Neural cell (in vitro differentiated cells): ENCODE measurements at regions not wholly inside any gene's neighbourhood (a gene's known extent, or its start where the extent isn't known, plus 50 kb on each side); places are given as distances from the start of the nearest gene placed in this dataset.

Experiments used
- H2AFZ ChIP-seq: fragments of 200-600, 300-800 bp; sonication (generic), shearing (Covaris generic); 2 replicates; pipeline ENCODE4 v1.6.0; 2014; ENCODE audit warnings: low read depth, mild to moderate bottlenecking, antibody characterized with exemption, low read length, moderate library complexity
- H3F3A ChIP-seq: fragments of 200-600 bp; shearing (Covaris generic); 2 replicates; pipeline ENCODE4 v1.6.1; 2016; ENCODE audit warnings: mild to moderate bottlenecking, moderate library complexity, mixed read lengths, antibody characterized with exemption, low read length; ENCODE audit not compliant: insufficient read depth, poor library complexity, severe bottlenecking
- H3K27ac ChIP-seq: fragments of 200-600, 300-800 bp; sonication (generic), shearing (Covaris generic); 2 replicates; pipeline ENCODE4 v1.5.1; 2014; ENCODE audit warnings: mild to moderate bottlenecking, low read length, moderate library complexity
- H3K27me3 ChIP-seq: fragments of 300-800, 200-600 bp; sonication (generic), shearing (Covaris generic); 2 replicates; pipeline ENCODE4 v1.6.0; 2014; ENCODE audit warnings: mild to moderate bottlenecking, low read depth, low read length, moderate library complexity; ENCODE audit not compliant: insufficient read depth
- H3K36me3 ChIP-seq: fragments of 300-800, 200-600 bp; sonication (generic), shearing (Covaris generic); 2 replicates; pipeline ENCODE4 v1.5.1; 2014; ENCODE audit warnings: mild to moderate bottlenecking, antibody characterized with exemption, low read length, moderate library complexity; ENCODE audit not compliant: insufficient read depth
- H3K4me2 ChIP-seq: fragments of 300-800, 200-600 bp; sonication (generic), shearing (Covaris generic); 2 replicates; pipeline ENCODE4 v1.6.0; 2014; ENCODE audit warnings: mild to moderate bottlenecking, low read length
- H3K4me3 ChIP-seq: fragments of 300-800, 200-600 bp; sonication (generic), shearing (Covaris generic); 2 replicates; pipeline ENCODE4 v1.5.1; 2014; ENCODE audit warnings: mild to moderate bottlenecking, low read length, moderate library complexity
- H3K79me2 ChIP-seq: fragments of 200-600 bp; shearing (Covaris generic); replicated peaks from 2 replicates; pipeline ENCODE4 v1.6.0; 2014; ENCODE audit warnings: mild to moderate bottlenecking, low read length, moderate library complexity; ENCODE audit not compliant: insufficient read depth
- H3K9ac ChIP-seq: fragments of 300-800, 200-600 bp; sonication (generic), shearing (Covaris generic); 2 replicates; pipeline ENCODE4 v1.6.1; 2016; ENCODE audit warnings: mild to moderate bottlenecking, low read length, mixed read lengths
- H3K9me2 ChIP-seq: fragments of 200-600 bp; shearing (Covaris generic); 2 replicates; pipeline ENCODE4 v1.6.1; 2016; ENCODE audit warnings: mild to moderate bottlenecking, low read length, mixed read lengths; ENCODE audit not compliant: insufficient read depth
- H3K9me3 ChIP-seq: fragments of 200-600, 300-800 bp; sonication (generic), shearing (Covaris generic); 2 replicates; pipeline ENCODE4 v1.6.1; 2016; ENCODE audit warnings: mild to moderate bottlenecking, mixed run types, low read length, moderate library complexity, mixed read lengths
- H4K20me1 ChIP-seq: fragments of 200-600 bp; shearing (Covaris generic); 2 replicates; pipeline ENCODE4 v1.6.1; 2016; ENCODE audit warnings: mild to moderate bottlenecking, mixed run types; ENCODE audit not compliant: insufficient read depth
- CTCF ChIP-seq: fragments of 450-650 bp; IDR thresholded peaks from 2 replicates; pipeline ENCODE4 v1.5.1; 2014; ENCODE audit warnings: antibody characterized with exemption, mild to moderate bottlenecking, moderate library complexity; ENCODE audit not compliant: poor library complexity, severe bottlenecking
- POLR2AphosphoS5 ChIP-seq: IDR thresholded peaks from 2 replicates; pipeline ENCODE4 v1.6.1; 2012
- RAD21 ChIP-seq: fragments of 450-650 bp; conservative IDR thresholded peaks from 2 replicates; pipeline ENCODE4 v1.6.1; 2014; ENCODE audit warnings: antibody characterized with exemption, mild to moderate bottlenecking, moderate library complexity
- REST ChIP-seq: IDR thresholded peaks from 2 replicates; pipeline ENCODE4 v1.6.1; 2012; ENCODE audit warnings: borderline replicate concordance
- SMC3 ChIP-seq: fragments of 450-650 bp; conservative IDR thresholded peaks from 2 replicates; pipeline ENCODE4 v1.6.1; 2014; ENCODE audit warnings: antibody characterized with exemption, mild to moderate bottlenecking, moderate library complexity; ENCODE audit not compliant: poor library complexity
- TAF1 ChIP-seq: IDR thresholded peaks from 2 replicates; pipeline ENCODE4 v1.6.1; 2012; ENCODE audit warnings: low read depth

GRCh38 chrX:139203651-139204570, 326.6 kb upstream of the F9 start:
- H3K4me2 ChIP-seq: no peak overlapping the region
- H3K79me2 ChIP-seq: no peaks in the 10 kb centered on the region
- H3K27ac ChIP-seq: peak overlapping the region; percentile 53
- H4K20me1 ChIP-seq: no peaks in the 10 kb centered on the region
- TF ChIP-seq POLR2AphosphoS5 (peak; percentile 47), RAD21 (peak; percentile 20), CTCF (peak; percentile 42), TAF1 (no peak), SMC3 (no peak)
- H3K9ac ChIP-seq: peak overlapping the region; percentile 73
- no peaks in the 10 kb centered on the region for H3K36me3 ChIP-seq
- no peaks in the 10 kb centered on the region for H3K9me3 ChIP-seq
- no peaks in the 10 kb centered on the region for H3K27me3 ChIP-seq
- H3K9me2 ChIP-seq: no peaks in the 10 kb centered on the region
- peak overlapping the region; percentile 14 for H2AFZ ChIP-seq
- H3K4me3 ChIP-seq: peak overlapping the region; percentile 77
- H3F3A ChIP-seq: no peaks in the 10 kb centered on the region

- H3K4me3 ChIP-seq: peak overlapping the region; percentile 77
- no peaks in the 10 kb centered on the region for H3F3A ChIP-seq
- H3K36me3 ChIP-seq: no peaks in the 10 kb centered on the region
- peak overlapping the region; percentile 34 for H3K27ac ChIP-seq
- H3K9me3 ChIP-seq: no peaks in the 10 kb centered on the region
- TF ChIP-seq POLR2AphosphoS5: no peak
- peak; percentile 13 for TF ChIP-seq REST
- TF ChIP-seq CTCF: peak; percentile 50
- H3K9me2 ChIP-seq: no peaks in the 10 kb centered on the region
- no peaks in the 10 kb centered on the region for H3K27me3 ChIP-seq
- H3K9ac ChIP-seq: peak overlapping the region; percentile 73
- no peak overlapping the region for H2AFZ ChIP-seq
- H3K79me2 ChIP-seq: no peaks in the 10 kb centered on the region
- no peaks in the 10 kb centered on the region for H4K20me1 ChIP-seq
- H3K4me2 ChIP-seq: peak overlapping the region; percentile 35
Observed at GRCh38 chrX:139202742-139203420, 327.7 kb upstream of the F9 start.
